Kidney epithelial cell (primary cell): ENCODE measurements at regions not wholly inside any gene's neighbourhood (a gene's known extent, or its start where the extent isn't known, plus 50 kb on each side); places are given as distances from the start of the nearest gene placed in this dataset.

Source experiments
- DNase-seq: peaks from one replicate; pipeline ENCODE4 v3.0.0-alpha.2; 2010; ENCODE audit warnings: low read depth
- H3K27me3 ChIP-seq: 2 replicates; pipeline ENCODE4 v1.6.0; 2011; ENCODE audit warnings: low read length; ENCODE audit not compliant: control insufficient read depth, insufficient read depth
- H3K36me3 ChIP-seq: 2 replicates; pipeline ENCODE4 v1.5.1; 2011; ENCODE audit warnings: low read length; ENCODE audit not compliant: control insufficient read depth, insufficient read depth
- H3K4me3 ChIP-seq: 2 replicates; pipeline ENCODE4 v1.5.1; 2011; ENCODE audit warnings: low read depth, mild to moderate bottlenecking, control low read depth, low read length
- CTCF ChIP-seq: IDR thresholded peaks from 2 replicates; pipeline ENCODE4 v1.5.1; 2011; ENCODE audit warnings: mild to moderate bottlenecking, moderate library complexity, low read length, control low read depth, inconsistent platforms; ENCODE audit not compliant: insufficient read depth, poor library complexity, severe bottlenecking

- H3K27me3 ChIP-seq = no peaks in the 10 kb centered on the region
- no peak for TF ChIP-seq CTCF
- no peaks in the 10 kb centered on the region for H3K36me3 ChIP-seq
- no peak overlapping the region for H3K4me3 ChIP-seq
- no peak for DNase-seq
These were observed 253.9 kb upstream of the MAN1A1 start for GRCh38 chr6:119603501-119603900.

GRCh38 chr6:119602215-119603178 lies 252.9 kb upstream of the MAN1A1 start:
- H3K27me3 ChIP-seq = no peaks in the 10 kb centered on the region
- H3K36me3 ChIP-seq = no peaks in the 10 kb centered on the region
- no peak for TF ChIP-seq CTCF
- no peak for DNase-seq
- H3K4me3 ChIP-seq = no peak overlapping the region

- Histone ChIP-seq H3K4me3 (no peak overlapping the region), H3K36me3 (no peaks in the 10 kb centered on the region), H3K27me3 (no peaks in the 10 kb centered on the region)
- no peak for TF ChIP-seq CTCF
- DNase-seq = no peak
These were observed 249.3 kb upstream of the MAN1A1 start for GRCh38 chr6:119598883-119599282.

GRCh38 chr6:119594907-119595306 lies 245.3 kb upstream of the MAN1A1 start:
- H3K4me3 ChIP-seq = no peak overlapping the region
- H3K36me3 ChIP-seq = no peaks in the 10 kb centered on the region
- no peaks in the 10 kb centered on the region for H3K27me3 ChIP-seq
- DNase-seq = no peak
- no peak for TF ChIP-seq CTCF

GRCh38 chr6:119591235-119591634 lies 241.7 kb upstream of the MAN1A1 start:
- Histone ChIP-seq H3K27me3 (no peaks in the 10 kb centered on the region), H3K4me3 (no peak overlapping the region), H3K36me3 (no peaks in the 10 kb centered on the region)
- no peak for DNase-seq
- no peak for TF ChIP-seq CTCF
